Glomerular visceral epithelial cell (primary cell): ENCODE measurements at regions not wholly inside any gene's neighbourhood (a gene's known extent, or its start where the extent isn't known, plus 50 kb on each side); places are given as distances from the start of the nearest gene placed in this dataset.
A peak's percentile ranks its signal among the peaks of the same experiment; 100 is the strongest.
"Not testable (repeated sequence)": the region's sequence is repeated elsewhere in the genome, so short reads cannot be mapped to it uniquely, and the experiment has no call there.

Source experiments
- DNase-seq: peaks from one replicate; pipeline ENCODE4 v3.0.0-alpha.2; 2016; ENCODE audit errors: extremely low spot score

- no peak for DNase-seq
These were observed 1264.2 kb downstream of the ROBO2 start for GRCh38 chr3:78304115-78304514.

GRCh38 chr3:78312851-78313250 is 1273.0 kb downstream of the ROBO2 start:
- DNase-seq: no peak

GRCh38 chr3:78313332-78313731 is 1273.4 kb downstream of the ROBO2 start:
- DNase-seq: no peak

GRCh38 chr3:78314327-78314726 is 1274.4 kb downstream of the ROBO2 start:
- no peak for DNase-seq

- DNase-seq: no peak
These were observed 1277.9 kb downstream of the ROBO2 start for GRCh38 chr3:78317774-78318173.

- no peak for DNase-seq
These were observed 1282.9 kb downstream of the ROBO2 start for GRCh38 chr3:78322780-78323179.

- DNase-seq: no peak
These were observed 1297.9 kb downstream of the ROBO2 start for GRCh38 chr3:78337801-78338211.

GRCh38 chr3:78338405-78338804 is 1298.5 kb downstream of the ROBO2 start:
- DNase-seq: no peak

GRCh38 chr3:78343221-78343620 is 1303.3 kb downstream of the ROBO2 start:
- no peak for DNase-seq

- not testable (repeated sequence) for DNase-seq
These were observed 1304.4 kb downstream of the ROBO2 start for GRCh38 chr3:78344267-78344666.

GRCh38 chr3:78344918-78345317 is 1305.0 kb downstream of the ROBO2 start:
- no peak for DNase-seq

- no peak for DNase-seq
These were observed 1307.3 kb downstream of the ROBO2 start for GRCh38 chr3:78347176-78347575.

GRCh38 chr3:78348664-78349063 is 1308.8 kb downstream of the ROBO2 start:
- DNase-seq: no peak

- DNase-seq: no peak
These were observed 1309.7 kb downstream of the ROBO2 start for GRCh38 chr3:78349571-78349970.

GRCh38 chr3:78351334-78351733 is 1311.4 kb downstream of the ROBO2 start:
- no peak for DNase-seq

GRCh38 chr3:78353231-78353630 is 1313.3 kb downstream of the ROBO2 start:
- DNase-seq: no peak

GRCh38 chr3:78360849-78361248 is 1321.0 kb downstream of the ROBO2 start:
- DNase-seq: no peak

- DNase-seq: no peak
These were observed 1328.9 kb downstream of the ROBO2 start for GRCh38 chr3:78368636-78369345.

- DNase-seq: no peak
These were observed 1350.3 kb downstream of the ROBO2 start for GRCh38 chr3:78390221-78390620.

GRCh38 chr3:78398401-78398800 is 1358.5 kb downstream of the ROBO2 start:
- DNase-seq: peak; percentile 73

GRCh38 chr3:78402720-78403119 is 1362.8 kb downstream of the ROBO2 start:
- DNase-seq: no peak

GRCh38 chr3:78405745-78406144 is 1362.1 kb downstream of the ROBO1 start:
- DNase-seq: no peak

- no peak for DNase-seq
These were observed 1361.4 kb downstream of the ROBO1 start for GRCh38 chr3:78406396-78406795.

- no peak for DNase-seq
These were observed 1357.7 kb downstream of the ROBO1 start for GRCh38 chr3:78410077-78410476.
